Breast epithelium (tissue), 3 donors: ENCODE measurements at regions not wholly inside any gene's neighbourhood (a gene's known extent, or its start where the extent isn't known, plus 50 kb on each side); places are given as distances from the start of the nearest gene placed in this dataset.

Experiments
- POLR2AphosphoS5 ChIP-seq, 3 donors: sonication (generic); formaldehyde crosslinking; IDR thresholded peaks; one replicate each; pipeline ENCODE4 v1.6.1; 2017; ENCODE audit warnings: antibody characterized with exemption in 3 of 3
- TF ChIP-seq, protein P1 (sequence below), 3 donors: fragments of 450-650 bp; IDR thresholded peaks; one replicate each; pipeline ENCODE4 v1.5.1; 2016 to 2017; ENCODE audit warnings: antibody characterized with exemption in 3 of 3, mild to moderate bottlenecking in 3 of 3, moderate library complexity in 3 of 3

DNA sequence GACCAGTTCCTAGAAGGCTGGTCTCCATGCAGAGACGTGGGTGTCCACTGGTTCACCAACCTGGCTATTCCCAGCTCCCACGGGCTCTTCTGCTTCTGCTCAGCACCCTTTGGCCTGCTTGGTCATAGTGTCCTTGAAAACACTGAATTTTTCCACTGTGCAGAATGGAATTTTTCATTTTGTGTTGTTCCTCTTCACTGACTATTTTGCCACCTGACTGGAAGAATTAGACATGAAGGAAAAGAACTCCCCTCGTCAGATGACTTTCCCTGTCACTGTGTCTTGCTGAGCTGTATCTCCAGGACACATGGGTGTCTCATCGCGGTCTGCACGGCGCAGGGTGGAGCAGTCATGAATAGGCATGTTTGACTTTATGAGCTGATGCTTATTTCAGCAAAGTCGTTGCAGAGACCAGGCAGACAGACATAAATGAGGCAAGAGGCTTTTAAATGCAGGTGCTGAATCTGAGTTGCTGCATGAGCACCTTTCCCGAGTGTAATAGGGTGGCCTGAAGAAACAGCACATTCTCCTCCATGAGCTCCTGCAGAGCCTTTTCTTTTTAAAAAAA is 50.2 kb upstream of the SEMA4D start:
- no peak for TF ChIP-seq POLR2AphosphoS5 (IDR thresholded peaks at IDR 0.05)
- TF ChIP-seq, protein P1, sequence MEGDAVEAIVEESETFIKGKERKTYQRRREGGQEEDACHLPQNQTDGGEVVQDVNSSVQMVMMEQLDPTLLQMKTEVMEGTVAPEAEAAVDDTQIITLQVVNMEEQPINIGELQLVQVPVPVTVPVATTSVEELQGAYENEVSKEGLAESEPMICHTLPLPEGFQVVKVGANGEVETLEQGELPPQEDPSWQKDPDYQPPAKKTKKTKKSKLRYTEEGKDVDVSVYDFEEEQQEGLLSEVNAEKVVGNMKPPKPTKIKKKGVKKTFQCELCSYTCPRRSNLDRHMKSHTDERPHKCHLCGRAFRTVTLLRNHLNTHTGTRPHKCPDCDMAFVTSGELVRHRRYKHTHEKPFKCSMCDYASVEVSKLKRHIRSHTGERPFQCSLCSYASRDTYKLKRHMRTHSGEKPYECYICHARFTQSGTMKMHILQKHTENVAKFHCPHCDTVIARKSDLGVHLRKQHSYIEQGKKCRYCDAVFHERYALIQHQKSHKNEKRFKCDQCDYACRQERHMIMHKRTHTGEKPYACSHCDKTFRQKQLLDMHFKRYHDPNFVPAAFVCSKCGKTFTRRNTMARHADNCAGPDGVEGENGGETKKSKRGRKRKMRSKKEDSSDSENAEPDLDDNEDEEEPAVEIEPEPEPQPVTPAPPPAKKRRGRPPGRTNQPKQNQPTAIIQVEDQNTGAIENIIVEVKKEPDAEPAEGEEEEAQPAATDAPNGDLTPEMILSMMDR (IDR thresholded peaks at IDR 0.05), result no peak
